Choroid plexus epithelial cell (primary cell): ENCODE measurements at regions not wholly inside any gene's neighbourhood (a gene's known extent, or its start where the extent isn't known, plus 50 kb on each side); places are given as distances from the start of the nearest gene placed in this dataset.

Source experiments
- DNase-seq: peaks from one replicate; pipeline ENCODE4 v3.0.0-alpha.2; 2010; ENCODE audit warnings: low read depth
- H3K4me3 ChIP-seq: 2 replicates; pipeline ENCODE4 v1.5.1; 2011; ENCODE audit warnings: low read depth, mild to moderate bottlenecking, control low read depth, low read length, moderate library complexity
- CTCF ChIP-seq: conservative IDR thresholded peaks from 2 replicates; pipeline ENCODE4 v1.5.1; 2011; ENCODE audit warnings: low read depth, mild to moderate bottlenecking, control low read depth, inconsistent platforms, low read length, moderate library complexity

GRCh38 chr10:31594347-31594873 lies 275.4 kb downstream of the ZEB1 start:
- DNase-seq = no peak
- no peak for TF ChIP-seq CTCF
- H3K4me3 ChIP-seq = no peak overlapping the region

- DNase-seq = no peak
- H3K4me3 ChIP-seq = no peak overlapping the region
- TF ChIP-seq CTCF = no peak
Measured at GRCh38 chr10:31593124-31593523, 274.1 kb downstream of the ZEB1 start.

- H3K4me3 ChIP-seq = no peak overlapping the region
- TF ChIP-seq CTCF = no peak
- DNase-seq = no peak
Measured at GRCh38 chr10:31591569-31591968, 272.6 kb downstream of the ZEB1 start.

- no peak for TF ChIP-seq CTCF
- H3K4me3 ChIP-seq = no peak overlapping the region
- DNase-seq = no peak
Measured at GRCh38 chr10:31590023-31590800, 271.2 kb downstream of the ZEB1 start.

- no peak overlapping the region for H3K4me3 ChIP-seq
- DNase-seq = no peak
- TF ChIP-seq CTCF = no peak
Measured at GRCh38 chr10:31587691-31588090, 268.7 kb downstream of the ZEB1 start.

- no peak overlapping the region for H3K4me3 ChIP-seq
- TF ChIP-seq CTCF = no peak
- no peak for DNase-seq
Measured at GRCh38 chr10:31586723-31587638, 268.0 kb downstream of the ZEB1 start.
